SU-DHL-6 (cell line): ENCODE measurements at regions not wholly inside any gene's neighbourhood (a gene's known extent, or its start where the extent isn't known, plus 50 kb on each side); places are given as distances from the start of the nearest gene placed in this dataset.
A peak's percentile ranks its signal among the peaks of the same experiment; 100 is the strongest.

Experiments
- H2AFZ ChIP-seq: fragments of 200-600 bp; sonication (generic); 2 replicates; pipeline ENCODE4 v1.6.1; 2014; ENCODE audit warnings: low read depth, mild to moderate bottlenecking, moderate library complexity, mixed read lengths, antibody characterized with exemption, low read length; ENCODE audit not compliant: severe bottlenecking
- H3F3A ChIP-seq: fragments of 200-600 bp; shearing (Covaris generic); 2 replicates; pipeline ENCODE4 v1.6.0; 2016; ENCODE audit warnings: antibody characterized with exemption, mild to moderate bottlenecking; ENCODE audit not compliant: insufficient read depth
- H3K27ac ChIP-seq: fragments of 200-600 bp; sonication (generic); 2 replicates; pipeline ENCODE4 v1.5.1; 2016; ENCODE audit warnings: low read depth, mild to moderate bottlenecking, low read length, moderate library complexity, mixed read lengths
- H3K27me3 ChIP-seq: fragments of 200-600 bp; sonication (generic), shearing (Covaris generic); 2 replicates; pipeline ENCODE4 v1.6.0; 2014; ENCODE audit warnings: mild to moderate bottlenecking, low read length
- H3K36me3 ChIP-seq: fragments of 200-600 bp; sonication (generic); 2 replicates; pipeline ENCODE4 v1.6.1; 2014; ENCODE audit warnings: mild to moderate bottlenecking, low read length, mixed read lengths
- H3K4me2 ChIP-seq: fragments of 300-600, 200-600 bp; shearing (Covaris generic), sonication (generic); 2 replicates; pipeline ENCODE4 v1.6.0; 2014; ENCODE audit warnings: low read length, low read depth, mild to moderate bottlenecking; ENCODE audit not compliant: poor library complexity, severe bottlenecking
- H3K4me3 ChIP-seq: fragments of 200-600 bp; sonication (generic); 2 replicates; pipeline ENCODE4 v1.5.1; 2014; ENCODE audit warnings: antibody characterized with exemption, low read length, mild to moderate bottlenecking, mixed read lengths; ENCODE audit not compliant: insufficient read depth, poor library complexity, severe bottlenecking
- H3K79me2 ChIP-seq: fragments of 200-600 bp; sonication (generic); 2 replicates; pipeline ENCODE4 v1.6.1; 2014; ENCODE audit warnings: mild to moderate bottlenecking, low read length, moderate library complexity; ENCODE audit not compliant: insufficient read depth
- H3K9ac ChIP-seq: fragments of 200-600 bp; sonication (generic); 2 replicates; pipeline ENCODE4 v1.7.0; 2014; ENCODE audit warnings: mild to moderate bottlenecking, low read length
- H3K9me2 ChIP-seq: fragments of 200-600 bp; sonication (generic); replicated peaks from 2 replicates; pipeline ENCODE4 v1.6.1; 2014; ENCODE audit warnings: low read length; ENCODE audit not compliant: insufficient read depth
- H3K9me3 ChIP-seq: fragments of 200-600 bp; sonication (generic); 2 replicates; pipeline ENCODE4 v1.6.1; 2014; ENCODE audit warnings: low read length, mixed read lengths; ENCODE audit not compliant: insufficient read depth
- H4K20me1 ChIP-seq: fragments of 200-600 bp; sonication (generic); 2 replicates; pipeline ENCODE4 v1.6.1; 2014; ENCODE audit warnings: low read depth, mild to moderate bottlenecking, antibody characterized with exemption, low read length, moderate library complexity, mixed read lengths
- EZH2phosphoT487 ChIP-seq: fragments of 200-600 bp; sonication (generic), shearing (Covaris generic); conservative IDR thresholded peaks from 2 replicates; pipeline ENCODE4 v1.6.1; 2018; ENCODE audit warnings: mild to moderate bottlenecking, antibody characterized with exemption, low read length, moderate library complexity, mixed read lengths
- TF ChIP-seq, protein P1 (sequence below): fragments of 200-600 bp; sonication (generic); IDR thresholded peaks from one replicate; pipeline ENCODE4 v1.5.1; 2017; ENCODE audit warnings: antibody characterized with exemption, mild to moderate bottlenecking, low read length, moderate library complexity; ENCODE audit not compliant: insufficient read depth, poor library complexity, severe bottlenecking

DNA sequence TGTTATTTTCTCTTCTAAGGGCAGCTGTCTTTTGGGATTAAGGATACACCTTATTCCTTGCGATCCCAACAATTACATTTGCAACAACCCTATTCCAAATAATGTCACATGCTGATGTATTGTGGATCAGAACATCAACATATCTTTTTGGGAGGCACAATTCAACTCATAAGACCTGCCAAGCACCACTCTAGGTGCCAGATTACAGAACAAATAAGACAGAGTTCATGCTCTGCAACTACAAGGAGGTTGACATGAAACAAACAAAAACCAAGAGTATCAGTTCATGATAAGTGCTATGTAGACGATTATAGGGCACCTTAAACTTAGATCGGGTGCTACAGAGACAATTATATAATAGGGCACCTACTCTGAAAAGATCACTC, 203.2 kb upstream of the SGK1 start:
- H3K27me3 ChIP-seq: no peaks in the 10 kb centered on the region
- no peak overlapping the region for H3K27ac ChIP-seq
- H2AFZ ChIP-seq: peak overlapping the region; percentile 42
- H3K9me2 ChIP-seq: no peaks in the 10 kb centered on the region
- TF ChIP-seq EZH2phosphoT487: no peak
- TF ChIP-seq, protein P1, sequence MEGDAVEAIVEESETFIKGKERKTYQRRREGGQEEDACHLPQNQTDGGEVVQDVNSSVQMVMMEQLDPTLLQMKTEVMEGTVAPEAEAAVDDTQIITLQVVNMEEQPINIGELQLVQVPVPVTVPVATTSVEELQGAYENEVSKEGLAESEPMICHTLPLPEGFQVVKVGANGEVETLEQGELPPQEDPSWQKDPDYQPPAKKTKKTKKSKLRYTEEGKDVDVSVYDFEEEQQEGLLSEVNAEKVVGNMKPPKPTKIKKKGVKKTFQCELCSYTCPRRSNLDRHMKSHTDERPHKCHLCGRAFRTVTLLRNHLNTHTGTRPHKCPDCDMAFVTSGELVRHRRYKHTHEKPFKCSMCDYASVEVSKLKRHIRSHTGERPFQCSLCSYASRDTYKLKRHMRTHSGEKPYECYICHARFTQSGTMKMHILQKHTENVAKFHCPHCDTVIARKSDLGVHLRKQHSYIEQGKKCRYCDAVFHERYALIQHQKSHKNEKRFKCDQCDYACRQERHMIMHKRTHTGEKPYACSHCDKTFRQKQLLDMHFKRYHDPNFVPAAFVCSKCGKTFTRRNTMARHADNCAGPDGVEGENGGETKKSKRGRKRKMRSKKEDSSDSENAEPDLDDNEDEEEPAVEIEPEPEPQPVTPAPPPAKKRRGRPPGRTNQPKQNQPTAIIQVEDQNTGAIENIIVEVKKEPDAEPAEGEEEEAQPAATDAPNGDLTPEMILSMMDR: no peak
- H3K9me3 ChIP-seq: no peaks in the 10 kb centered on the region
- no peak overlapping the region for H3K4me2 ChIP-seq
- H3K36me3 ChIP-seq: no peaks in the 10 kb centered on the region
- H3K79me2 ChIP-seq: no peaks in the 10 kb centered on the region
- H3F3A ChIP-seq: 0 out of 2 replicates have a peak, but pooled peaks cover 7% of the 10 kb centered on the region
- no peak overlapping the region for H3K9ac ChIP-seq
- H3K4me3 ChIP-seq: no peak overlapping the region
- no peaks in the 10 kb centered on the region for H4K20me1 ChIP-seq

DNA sequence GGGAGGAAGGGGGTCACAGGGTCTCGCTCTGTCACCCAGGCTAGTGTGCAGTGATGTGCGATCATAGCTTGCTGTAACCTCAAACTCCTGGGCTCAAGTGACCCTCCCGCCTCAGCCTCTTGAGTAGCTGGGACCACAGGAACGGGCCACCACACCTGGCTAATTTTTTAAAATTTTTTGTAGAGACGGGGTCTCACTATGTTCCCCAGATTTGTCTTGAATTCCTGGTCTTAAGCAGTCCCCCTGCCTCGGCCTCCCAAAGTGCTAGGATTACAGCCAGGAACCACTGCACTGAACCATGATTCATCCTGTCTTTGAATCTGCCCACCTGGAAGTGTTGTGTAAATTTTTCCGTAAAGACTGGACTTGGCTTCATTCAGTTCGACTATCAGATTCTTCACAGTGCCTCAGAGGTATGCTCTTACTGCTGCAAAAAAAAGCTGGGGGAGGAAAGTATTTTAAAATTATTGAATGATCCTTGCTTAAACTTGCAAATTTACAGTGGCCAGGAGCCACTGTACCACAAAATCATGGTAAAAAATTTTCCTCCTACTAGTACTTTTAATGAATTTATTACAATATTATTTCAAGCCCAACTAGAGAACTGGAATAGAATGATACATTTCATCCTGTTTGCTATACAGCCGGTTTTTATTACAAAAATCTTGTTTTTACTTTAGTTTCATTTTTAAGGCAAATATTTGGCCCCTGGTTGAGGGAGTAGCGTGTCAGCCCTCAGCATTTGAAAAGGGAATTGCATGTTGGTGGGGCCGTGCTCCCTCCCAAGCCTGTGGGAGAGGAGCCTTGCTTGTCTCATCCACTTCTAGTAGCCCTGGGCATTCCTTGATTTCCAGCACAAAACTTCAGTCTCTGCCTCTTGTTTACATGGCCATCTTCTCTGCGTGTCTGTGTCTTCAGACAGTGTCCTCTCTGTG, 202.5 kb upstream of the SGK1 start:
- Histone ChIP-seq H3F3A (0 out of 2 replicates have a peak, but pooled peaks cover 7% of the 10 kb centered on the region), H3K9me2 (no peaks in the 10 kb centered on the region), H3K4me2 (peak overlapping the region; percentile 58), H4K20me1 (no peaks in the 10 kb centered on the region), H3K27ac (no peak overlapping the region), H3K4me3 (no peak overlapping the region), H3K9me3 (no peaks in the 10 kb centered on the region), H3K9ac (no peak overlapping the region), H2AFZ (peak overlapping the region; percentile 87), H3K79me2 (no peaks in the 10 kb centered on the region), H3K36me3 (no peaks in the 10 kb centered on the region), H3K27me3 (no peaks in the 10 kb centered on the region)
- TF ChIP-seq EZH2phosphoT487: no peak
- TF ChIP-seq, protein P1: no peak

DNA sequence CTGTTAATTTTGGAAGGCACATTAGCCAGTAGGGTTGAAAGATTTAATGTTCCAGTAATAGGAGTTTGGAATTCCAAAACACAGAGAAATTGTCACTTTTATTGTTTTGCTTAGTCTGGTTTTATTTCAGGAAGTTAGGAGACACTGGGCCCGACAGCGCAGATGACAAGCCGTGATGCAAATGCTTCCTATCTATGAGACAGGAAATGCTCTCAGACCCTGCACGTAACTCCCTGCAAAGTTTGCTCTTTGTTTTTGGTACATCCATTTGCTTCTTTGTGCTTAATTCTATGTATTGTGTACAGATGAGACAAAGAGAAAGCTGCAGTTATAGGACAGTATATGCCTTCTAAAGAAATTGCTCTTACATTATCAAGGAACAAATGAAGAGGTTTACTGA, 201.6 kb upstream of the SGK1 start:
- H3F3A ChIP-seq: 0 out of 2 replicates have a peak, but pooled peaks cover 7% of the 10 kb centered on the region
- peak overlapping the region; percentile 58 for H3K4me2 ChIP-seq
- H3K27me3 ChIP-seq: no peaks in the 10 kb centered on the region
- H3K9me3 ChIP-seq: no peaks in the 10 kb centered on the region
- no peaks in the 10 kb centered on the region for H3K36me3 ChIP-seq
- no peaks in the 10 kb centered on the region for H4K20me1 ChIP-seq
- peak overlapping the region; percentile 22 for H3K4me3 ChIP-seq
- peak overlapping the region; percentile 17 for H3K9ac ChIP-seq
- no peak overlapping the region for H3K27ac ChIP-seq
- no peaks in the 10 kb centered on the region for H3K9me2 ChIP-seq
- peak overlapping the region; percentile 87 for H2AFZ ChIP-seq
- no peaks in the 10 kb centered on the region for H3K79me2 ChIP-seq
- TF ChIP-seq, protein P1: no peak
- TF ChIP-seq EZH2phosphoT487: no peak
